ENCODE measurements at regions not wholly inside any gene's neighbourhood (a gene's known extent, or its start where the extent isn't known, plus 50 kb on each side); places are given as distances from the start of the nearest gene placed in this dataset.

- no TSS peak for BruUV-seq (replicated peaks)
- Histone ChIP-seq H3K36me3 (ENCODE audit: insufficient read depth, low read length) (no peaks in the 10 kb centered on the region), H3K79me2 (ENCODE audit: insufficient read depth, low read depth, low read length) (no peaks in the 10 kb centered on the region), H3K9me2 (ENCODE audit: insufficient read depth, low read length) (no peaks in the 10 kb centered on the region), H4K20me1 (ENCODE audit: insufficient read depth, low read length) (no peaks in the 10 kb centered on the region), H3K27ac (ENCODE audit: low read depth, low read length, poor library complexity, severe bottlenecking) (peak overlapping the region; percentile 40), H3K4me2 (ENCODE audit: low read length) (peak overlapping the region; percentile 43), H3K4me1 (ENCODE audit: insufficient read depth, low read length, poor library complexity, severe bottlenecking) (peaks cover 16% of the 10 kb centered on the region), H3K9me3 (ENCODE audit: low read length) (no peaks in the 10 kb centered on the region), H2AFZ (ENCODE audit: low read length) (peak overlapping the region; percentile 66), H3K4me3 (ENCODE audit: low read depth, low read length, poor library complexity, severe bottlenecking) (peak overlapping the region; percentile 32)
- peak; percentile 43 for DNase-seq (ENCODE audit: low spot score)
- no peak for TF ChIP-seq CTCF (conservative IDR thresholded peaks at IDR 0.05; ENCODE audit: low read length)
- TF ChIP-seq EZH2phosphoT487 (IDR thresholded peaks at IDR 0.05; ENCODE audit: borderline replicate concordance, low read depth, low read length), result no peak
- intact Hi-C loops (cut with micrococcal nuclease; ENCODE audit: unreplicated experiment), result no loop called here
- ChIA-PET POLR2A (interaction anchor here (1.0 kb wide), 1 partner anchor 18 kb away, joined by 5 read pairs; no protein-coding TSS in a partner anchor), CTCF (ENCODE audit: unreplicated experiment) (no interaction called here)
Measured at GRCh38 chr1:217027403-217028080, 304.3 kb upstream of the ESRRG start.

- Histone ChIP-seq H3K79me2 (ENCODE audit: insufficient read depth, low read depth, low read length) (no peaks in the 10 kb centered on the region), H3K4me3 (ENCODE audit: low read depth, low read length, poor library complexity, severe bottlenecking) (no peak overlapping the region), H3K4me1 (ENCODE audit: insufficient read depth, low read length, poor library complexity, severe bottlenecking) (peaks cover 16% of the 10 kb centered on the region), H2AFZ (ENCODE audit: low read length) (peak overlapping the region; percentile 66; the same call in 1 of the 2 replicates), H3K9me2 (ENCODE audit: insufficient read depth, low read length) (no peaks in the 10 kb centered on the region), H3K36me3 (ENCODE audit: insufficient read depth, low read length) (no peaks in the 10 kb centered on the region), H3K9me3 (ENCODE audit: low read length) (no peaks in the 10 kb centered on the region), H4K20me1 (ENCODE audit: insufficient read depth, low read length) (no peaks in the 10 kb centered on the region), H3K27ac (ENCODE audit: low read depth, low read length, poor library complexity, severe bottlenecking) (no peak overlapping the region), H3K4me2 (ENCODE audit: low read length) (peak overlapping the region; percentile 43)
- DNase-seq (ENCODE audit: low spot score), result no peak
- intact Hi-C loops (cut with micrococcal nuclease; ENCODE audit: unreplicated experiment), result no loop called here
- ChIA-PET CTCF (ENCODE audit: unreplicated experiment) (no interaction called here), POLR2A (no interaction called here)
- TF ChIP-seq EZH2phosphoT487 (IDR thresholded peaks at IDR 0.05; ENCODE audit: borderline replicate concordance, low read depth, low read length), result no peak
- BruUV-seq (replicated peaks), result no TSS peak
Measured at GRCh38 chr1:217026531-217026930, 303.3 kb upstream of the ESRRG start.

GRCh38 chr1:217025381-217025780 is 302.2 kb upstream of the ESRRG start:
- no peak for TF ChIP-seq CTCF (conservative IDR thresholded peaks at IDR 0.05; ENCODE audit: low read length)
- TF ChIP-seq EZH2phosphoT487 (IDR thresholded peaks at IDR 0.05; ENCODE audit: borderline replicate concordance, low read depth, low read length), result no peak
- no peaks in the 10 kb centered on the region for H3K79me2 ChIP-seq (ENCODE audit: insufficient read depth, low read depth, low read length)
- DNase-seq (ENCODE audit: low spot score), result no peak
- H2AFZ ChIP-seq (ENCODE audit: low read length), result no peak overlapping the region
- no peaks in the 10 kb centered on the region for H3K9me2 ChIP-seq (ENCODE audit: insufficient read depth, low read length)
- H3K36me3 ChIP-seq (ENCODE audit: insufficient read depth, low read length), result no peaks in the 10 kb centered on the region
- CTCF ChIA-PET (ENCODE audit: unreplicated experiment), result no interaction called here
- peaks cover 16% of the 10 kb centered on the region for H3K4me1 ChIP-seq (ENCODE audit: insufficient read depth, low read length, poor library complexity, severe bottlenecking)
- H3K4me3 ChIP-seq (ENCODE audit: low read depth, low read length, poor library complexity, severe bottlenecking), result no peak overlapping the region
- no peaks in the 10 kb centered on the region for H4K20me1 ChIP-seq (ENCODE audit: insufficient read depth, low read length)
- no peak overlapping the region for H3K27ac ChIP-seq (ENCODE audit: low read depth, low read length, poor library complexity, severe bottlenecking)
- POLR2A ChIA-PET, result no interaction called here
- H3K4me2 ChIP-seq (ENCODE audit: low read length), result no peak overlapping the region
- BruUV-seq (replicated peaks), result no TSS peak
- no peaks in the 10 kb centered on the region for H3K9me3 ChIP-seq (ENCODE audit: low read length)
- intact Hi-C loops (cut with micrococcal nuclease; ENCODE audit: unreplicated experiment), result no loop called here

Data from OCI-LY7 (cell line).